Calu3 (cell line): ENCODE measurements at regions not wholly inside any gene's neighbourhood (a gene's known extent, or its start where the extent isn't known, plus 50 kb on each side); places are given as distances from the start of the nearest gene placed in this dataset.
"Not testable (repeated sequence)": the region's sequence is repeated elsewhere in the genome, so short reads cannot be mapped to it uniquely, and the experiment has no call there.

Source experiments
- BruUV-seq: library from RNA; stranded (reverse); fragments of 400-500 nt; replicated peaks from 2 replicates; lab custom pipeline; 2021; lab: Mats Ljungman, UMichigan
- CTCF ChIA-PET: fragments of 300-600 bp; sonication (Branson Sonifier 250); formaldehyde crosslinking; loops from one replicate; lab custom pipeline; 2022; ENCODE audit warnings: antibody characterized with exemption; lab: Charles Lee
- DNase-seq: peaks from one replicate; pipeline ENCODE4 v3.0.0; 2022
- H3K27ac Mint-ChIP-seq: one replicate; pipeline ENCODE4 v1.8.0; 2022; ENCODE audit warnings: mixed read lengths; ENCODE audit not compliant: unreplicated experiment
- H3K27me3 Mint-ChIP-seq: one replicate; pipeline ENCODE4 v1.8.0; 2022; ENCODE audit warnings: mixed read lengths; ENCODE audit not compliant: unreplicated experiment
- H3K36me3 Mint-ChIP-seq: one replicate; pipeline ENCODE4 v1.8.0; 2022; ENCODE audit warnings: mild to moderate bottlenecking, moderate library complexity, mixed read lengths; ENCODE audit not compliant: insufficient read depth, unreplicated experiment
- H3K4me1 Mint-ChIP-seq: one replicate; pipeline ENCODE4 v1.8.0; 2022; ENCODE audit warnings: mild to moderate bottlenecking, low read depth, mixed read lengths; ENCODE audit not compliant: unreplicated experiment
- H3K4me3 Mint-ChIP-seq: one replicate; pipeline ENCODE4 v1.8.0; 2022; ENCODE audit warnings: mild to moderate bottlenecking, low read depth, moderate library complexity, mixed read lengths; ENCODE audit not compliant: unreplicated experiment
- H3K9me3 Mint-ChIP-seq: one replicate; pipeline ENCODE4 v1.8.0; 2022; ENCODE audit warnings: low read depth, mixed read lengths; ENCODE audit not compliant: unreplicated experiment
- intact Hi-C: fragments of 100-400 bp; cut with micrococcal nuclease; formaldehyde crosslinking; loops from one replicate; pipeline ENCODE4 v1.10.0; 2022; ENCODE audit not compliant: unreplicated experiment
- TF ChIP-seq, protein P1 (sequence below): fragments of 200-600 bp; IDR thresholded peaks from one replicate; pipeline ENCODE4 v1.8.0; 2022; ENCODE audit warnings: antibody characterized with exemption; ENCODE audit not compliant: unreplicated experiment

DNA sequence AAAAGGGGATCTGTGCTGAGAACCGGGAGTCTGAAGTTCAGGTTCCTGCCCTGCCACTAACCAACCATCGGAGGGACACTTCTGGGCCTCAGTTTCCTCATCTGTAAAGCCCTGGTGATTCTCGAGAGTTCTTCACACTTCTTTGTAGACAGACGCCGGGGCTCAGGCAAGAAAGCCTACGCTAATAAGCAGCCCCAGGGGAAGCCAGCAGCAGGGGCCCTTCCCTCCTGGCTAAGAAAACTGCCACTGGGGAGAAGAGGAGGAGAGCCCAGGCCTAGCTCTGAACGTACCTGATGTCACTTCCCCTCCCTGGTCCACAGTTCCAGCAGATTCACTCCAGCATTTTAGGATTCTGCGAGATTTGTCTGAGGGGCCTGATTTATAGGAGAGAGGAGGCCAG is 76.0 kb downstream of the CAMK2N1 start:
- no peak for DNase-seq
- Mint-ChIP-seq H3K9me3 (no peaks in the 10 kb centered on the region), H3K27me3 (peaks cover 27% of the 10 kb centered on the region), H3K36me3 (no peaks in the 10 kb centered on the region), H3K27ac (no peak overlapping the region), H3K4me3 (no peak overlapping the region), H3K4me1 (no peaks in the 10 kb centered on the region)
- TF ChIP-seq, protein P1, sequence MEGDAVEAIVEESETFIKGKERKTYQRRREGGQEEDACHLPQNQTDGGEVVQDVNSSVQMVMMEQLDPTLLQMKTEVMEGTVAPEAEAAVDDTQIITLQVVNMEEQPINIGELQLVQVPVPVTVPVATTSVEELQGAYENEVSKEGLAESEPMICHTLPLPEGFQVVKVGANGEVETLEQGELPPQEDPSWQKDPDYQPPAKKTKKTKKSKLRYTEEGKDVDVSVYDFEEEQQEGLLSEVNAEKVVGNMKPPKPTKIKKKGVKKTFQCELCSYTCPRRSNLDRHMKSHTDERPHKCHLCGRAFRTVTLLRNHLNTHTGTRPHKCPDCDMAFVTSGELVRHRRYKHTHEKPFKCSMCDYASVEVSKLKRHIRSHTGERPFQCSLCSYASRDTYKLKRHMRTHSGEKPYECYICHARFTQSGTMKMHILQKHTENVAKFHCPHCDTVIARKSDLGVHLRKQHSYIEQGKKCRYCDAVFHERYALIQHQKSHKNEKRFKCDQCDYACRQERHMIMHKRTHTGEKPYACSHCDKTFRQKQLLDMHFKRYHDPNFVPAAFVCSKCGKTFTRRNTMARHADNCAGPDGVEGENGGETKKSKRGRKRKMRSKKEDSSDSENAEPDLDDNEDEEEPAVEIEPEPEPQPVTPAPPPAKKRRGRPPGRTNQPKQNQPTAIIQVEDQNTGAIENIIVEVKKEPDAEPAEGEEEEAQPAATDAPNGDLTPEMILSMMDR = no peak
- intact Hi-C loops = no loop called here
- no TSS peak for BruUV-seq
- CTCF ChIA-PET = interaction anchor here (0.7 kb wide), 1 partner anchor 62 kb away, joined by 3 read pairs; no protein-coding TSS in a partner anchor

DNA sequence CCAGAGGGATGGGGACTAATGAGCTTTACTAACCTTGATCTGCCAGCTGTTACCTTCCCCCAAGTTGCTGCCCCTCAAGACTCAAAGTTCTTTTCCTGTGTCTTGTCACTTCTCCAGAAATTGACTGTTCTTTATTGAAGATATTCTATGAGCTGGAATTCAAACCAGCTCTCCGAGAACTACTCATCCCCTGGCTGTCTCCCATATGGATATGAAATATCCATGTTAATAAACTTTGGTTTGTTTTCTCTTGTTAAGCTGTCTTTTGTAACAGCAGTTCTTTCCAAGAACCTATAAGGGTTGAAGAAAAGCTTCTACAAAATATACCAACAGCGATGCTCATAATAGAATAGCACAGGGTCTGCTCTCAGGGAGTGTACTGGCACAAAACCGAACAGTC is 77.0 kb downstream of the CAMK2N1 start:
- H3K27me3 Mint-ChIP-seq = peaks cover 34% of the 10 kb centered on the region
- no peaks in the 10 kb centered on the region for H3K9me3 Mint-ChIP-seq
- no peaks in the 10 kb centered on the region for H3K36me3 Mint-ChIP-seq
- CTCF ChIA-PET = interaction anchor here (0.7 kb wide), 1 partner anchor 63 kb away, joined by 3 read pairs; no protein-coding TSS in a partner anchor
- TF ChIP-seq, protein P1 = no peak
- DNase-seq = no peak
- no peaks in the 10 kb centered on the region for H3K4me1 Mint-ChIP-seq
- no TSS peak for BruUV-seq
- intact Hi-C loops = no loop called here
- no peak overlapping the region for H3K27ac Mint-ChIP-seq
- no peak overlapping the region for H3K4me3 Mint-ChIP-seq

DNA sequence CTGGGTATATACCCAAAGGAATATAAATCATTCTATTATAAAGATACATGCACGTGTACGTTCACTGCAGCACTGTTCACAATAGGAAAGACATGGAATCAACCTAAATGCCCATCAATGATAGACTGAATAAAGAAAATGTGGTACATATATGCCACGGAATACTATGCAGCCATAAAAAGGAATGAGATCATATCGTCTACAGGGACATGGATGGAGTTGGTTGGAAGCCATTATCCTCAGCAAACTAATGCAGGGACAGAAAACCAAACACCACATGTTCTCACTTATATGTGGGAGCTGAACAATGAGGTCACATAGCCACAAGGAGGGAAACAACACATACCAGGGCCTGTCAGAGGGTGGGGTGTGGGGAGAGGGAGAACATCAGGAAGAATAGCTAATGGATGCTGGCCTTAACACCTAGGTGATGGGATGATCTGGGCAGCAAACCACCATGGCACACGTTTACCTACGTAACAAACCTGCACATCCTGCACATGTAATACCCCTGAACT is 77.8 kb downstream of the CAMK2N1 start:
- not testable (repeated sequence) for BruUV-seq, H3K4me1 Mint-ChIP-seq
- peaks cover 39% of the 10 kb centered on the region for H3K27me3 Mint-ChIP-seq

DNA sequence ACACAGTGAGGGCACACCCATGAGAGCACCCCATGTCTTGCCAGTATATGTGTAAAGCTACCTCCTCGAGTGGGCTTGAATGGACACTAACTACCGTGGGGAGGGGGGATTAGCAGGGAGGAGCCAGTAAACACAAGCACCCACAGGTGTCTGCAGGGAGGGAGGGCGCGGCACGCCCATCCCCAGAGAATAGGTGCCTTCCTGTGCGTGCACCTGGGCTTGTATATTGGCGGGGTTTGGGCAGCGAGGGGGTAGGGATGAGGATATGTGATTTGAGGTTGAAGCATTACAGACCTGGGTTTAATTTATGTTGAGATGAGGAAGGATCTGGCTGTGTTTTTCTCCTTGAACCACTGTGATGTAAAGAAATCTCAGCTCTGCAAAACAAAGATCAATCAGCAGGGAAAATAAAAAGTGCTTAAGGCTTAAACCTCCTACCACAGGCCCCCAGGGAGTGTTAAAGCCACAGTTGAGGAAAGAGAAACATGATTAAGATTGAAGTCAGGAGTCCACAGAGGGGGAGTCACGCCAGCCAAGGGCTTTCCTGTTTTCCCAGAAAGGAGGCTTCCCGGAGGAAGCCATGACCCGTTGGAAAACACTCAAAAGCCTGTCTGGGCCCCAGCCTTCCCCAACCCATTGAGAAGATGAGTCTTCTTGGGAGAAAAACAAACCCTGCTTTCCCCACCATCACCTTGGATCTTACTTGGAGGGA is 80.0 kb downstream of the CAMK2N1 start:
- TF ChIP-seq, protein P1 = no peak
- DNase-seq = no peak
- Mint-ChIP-seq H3K9me3 (no peaks in the 10 kb centered on the region), H3K27ac (no peak overlapping the region), H3K4me3 (no peak overlapping the region), H3K36me3 (no peaks in the 10 kb centered on the region), H3K4me1 (no peaks in the 10 kb centered on the region), H3K27me3 (peaks cover 50% of the 10 kb centered on the region)
- BruUV-seq = no TSS peak
- intact Hi-C loops = no loop called here
- CTCF ChIA-PET = no interaction called here

More for the DNA sequence above, 77.8 kb downstream of the CAMK2N1 start:
- DNase-seq, H3K36me3 Mint-ChIP-seq, H3K9me3 Mint-ChIP-seq, CTCF ChIA-PET, intact Hi-C loops, H3K4me3 Mint-ChIP-seq, H3K27ac Mint-ChIP-seq: not testable (repeated sequence)
